ENCODE measurements at regions not wholly inside any gene's neighbourhood (a gene's known extent, or its start where the extent isn't known, plus 50 kb on each side); places are given as distances from the start of the nearest gene placed in this dataset.

GRCh38 chr1:29395736-29396437 lies 159.6 kb downstream of the PTPRU start:
- Histone ChIP-seq H3K4me1 (ENCODE audit: control insufficient read depth, insufficient read depth, low read length) (no peaks in the 10 kb centered on the region), H3K4me3 (ENCODE audit: low read length) (no peak overlapping the region), H3K27me3 (ENCODE audit: control insufficient read depth, insufficient read depth, low read length) (no peaks in the 10 kb centered on the region), H3K36me3 (ENCODE audit: control insufficient read depth, insufficient read depth, low read length) (no peaks in the 10 kb centered on the region), H3K27ac (ENCODE audit: low read depth, low read length) (no peak overlapping the region), H3K9ac (ENCODE audit: low read length) (no peak overlapping the region)

- H3K4me3 ChIP-seq (ENCODE audit: low read length), result no peak overlapping the region
- H3K27me3 ChIP-seq (ENCODE audit: control insufficient read depth, insufficient read depth, low read length), result no peaks in the 10 kb centered on the region
- no peaks in the 10 kb centered on the region for H3K36me3 ChIP-seq (ENCODE audit: control insufficient read depth, insufficient read depth, low read length)
- H3K27ac ChIP-seq (ENCODE audit: low read depth, low read length), result no peak overlapping the region
- no peaks in the 10 kb centered on the region for H3K4me1 ChIP-seq (ENCODE audit: control insufficient read depth, insufficient read depth, low read length)
- no peak overlapping the region for H3K9ac ChIP-seq (ENCODE audit: low read length)
Observed at GRCh38 chr1:29394521-29395225, 158.4 kb downstream of the PTPRU start.

- Histone ChIP-seq H3K27me3 (ENCODE audit: control insufficient read depth, insufficient read depth, low read length) (no peaks in the 10 kb centered on the region), H3K36me3 (ENCODE audit: control insufficient read depth, insufficient read depth, low read length) (no peaks in the 10 kb centered on the region), H3K9ac (ENCODE audit: low read length) (no peak overlapping the region), H3K4me1 (ENCODE audit: control insufficient read depth, insufficient read depth, low read length) (no peaks in the 10 kb centered on the region), H3K4me3 (ENCODE audit: low read length) (no peak overlapping the region), H3K27ac (ENCODE audit: low read depth, low read length) (no peak overlapping the region)
Observed at GRCh38 chr1:29393451-29393826, 157.1 kb downstream of the PTPRU start.

GRCh38 chr1:29392486-29393450 lies 156.4 kb downstream of the PTPRU start:
- no peaks in the 10 kb centered on the region for H3K27me3 ChIP-seq (ENCODE audit: control insufficient read depth, insufficient read depth, low read length)
- no peaks in the 10 kb centered on the region for H3K4me1 ChIP-seq (ENCODE audit: control insufficient read depth, insufficient read depth, low read length)
- no peak overlapping the region for H3K27ac ChIP-seq (ENCODE audit: low read depth, low read length)
- H3K4me3 ChIP-seq (ENCODE audit: low read length), result no peak overlapping the region
- H3K36me3 ChIP-seq (ENCODE audit: control insufficient read depth, insufficient read depth, low read length), result no peaks in the 10 kb centered on the region
- H3K9ac ChIP-seq (ENCODE audit: low read length), result no peak overlapping the region

GRCh38 chr1:29392036-29392435 lies 155.7 kb downstream of the PTPRU start:
- H3K36me3 ChIP-seq (ENCODE audit: control insufficient read depth, insufficient read depth, low read length), result no peaks in the 10 kb centered on the region
- H3K4me1 ChIP-seq (ENCODE audit: control insufficient read depth, insufficient read depth, low read length), result no peaks in the 10 kb centered on the region
- no peaks in the 10 kb centered on the region for H3K27me3 ChIP-seq (ENCODE audit: control insufficient read depth, insufficient read depth, low read length)
- no peak overlapping the region for H3K9ac ChIP-seq (ENCODE audit: low read length)
- H3K4me3 ChIP-seq (ENCODE audit: low read length), result no peak overlapping the region
- H3K27ac ChIP-seq (ENCODE audit: low read depth, low read length), result no peak overlapping the region

- no peaks in the 10 kb centered on the region for H3K36me3 ChIP-seq (ENCODE audit: control insufficient read depth, insufficient read depth, low read length)
- H3K4me3 ChIP-seq (ENCODE audit: low read length), result no peak overlapping the region
- no peaks in the 10 kb centered on the region for H3K27me3 ChIP-seq (ENCODE audit: control insufficient read depth, insufficient read depth, low read length)
Observed at GRCh38 chr1:29391362-29391880, 155.1 kb downstream of the PTPRU start.

GRCh38 chr1:29390491-29391361 lies 154.4 kb downstream of the PTPRU start:
- Histone ChIP-seq H3K4me3 (ENCODE audit: low read length) (no peak overlapping the region), H3K9ac (ENCODE audit: low read length) (no peak overlapping the region), H3K4me1 (ENCODE audit: control insufficient read depth, insufficient read depth, low read length) (no peaks in the 10 kb centered on the region), H3K36me3 (ENCODE audit: control insufficient read depth, insufficient read depth, low read length) (no peaks in the 10 kb centered on the region), H3K27me3 (ENCODE audit: control insufficient read depth, insufficient read depth, low read length) (no peaks in the 10 kb centered on the region), H3K27ac (ENCODE audit: low read depth, low read length) (no peak overlapping the region)

More at GRCh38 chr1:29391362-29391880, 155.1 kb downstream of the PTPRU start:
- Histone ChIP-seq H3K4me1 (ENCODE audit: control insufficient read depth, insufficient read depth, low read length) (no peaks in the 10 kb centered on the region), H3K27ac (ENCODE audit: low read depth, low read length) (no peak overlapping the region), H3K9ac (ENCODE audit: low read length) (no peak overlapping the region)

- Histone ChIP-seq H3K36me3 (ENCODE audit: control insufficient read depth, insufficient read depth, low read length) (no peaks in the 10 kb centered on the region), H3K27me3 (ENCODE audit: control insufficient read depth, insufficient read depth, low read length) (no peaks in the 10 kb centered on the region), H3K4me3 (ENCODE audit: low read length) (no peak overlapping the region), H3K4me1 (ENCODE audit: control insufficient read depth, insufficient read depth, low read length) (no peaks in the 10 kb centered on the region), H3K27ac (ENCODE audit: low read depth, low read length) (no peak overlapping the region), H3K9ac (ENCODE audit: low read length) (no peak overlapping the region)
Observed at GRCh38 chr1:29390075-29390474, 153.8 kb downstream of the PTPRU start.

GRCh38 chr1:29389533-29390041 lies 153.3 kb downstream of the PTPRU start:
- Histone ChIP-seq H3K36me3 (ENCODE audit: control insufficient read depth, insufficient read depth, low read length) (no peaks in the 10 kb centered on the region), H3K27me3 (ENCODE audit: control insufficient read depth, insufficient read depth, low read length) (no peaks in the 10 kb centered on the region), H3K4me1 (ENCODE audit: control insufficient read depth, insufficient read depth, low read length) (no peaks in the 10 kb centered on the region), H3K4me3 (ENCODE audit: low read length) (no peak overlapping the region), H3K27ac (ENCODE audit: low read depth, low read length) (no peak overlapping the region), H3K9ac (ENCODE audit: low read length) (no peak overlapping the region)

GRCh38 chr1:29388884-29389283 lies 152.6 kb downstream of the PTPRU start:
- Histone ChIP-seq H3K27me3 (ENCODE audit: control insufficient read depth, insufficient read depth, low read length) (peaks cover 3% of the 10 kb centered on the region), H3K27ac (ENCODE audit: low read depth, low read length) (no peak overlapping the region), H3K4me1 (ENCODE audit: control insufficient read depth, insufficient read depth, low read length) (no peaks in the 10 kb centered on the region), H3K9ac (ENCODE audit: low read length) (no peak overlapping the region), H3K36me3 (ENCODE audit: control insufficient read depth, insufficient read depth, low read length) (no peaks in the 10 kb centered on the region), H3K4me3 (ENCODE audit: low read length) (no peak overlapping the region)

GRCh38 chr1:29388170-29388569 lies 151.8 kb downstream of the PTPRU start:
- H3K4me3 ChIP-seq (ENCODE audit: low read length), result no peak overlapping the region
- no peak overlapping the region for H3K27ac ChIP-seq (ENCODE audit: low read depth, low read length)
- peaks cover 3% of the 10 kb centered on the region for H3K27me3 ChIP-seq (ENCODE audit: control insufficient read depth, insufficient read depth, low read length)
- H3K36me3 ChIP-seq (ENCODE audit: control insufficient read depth, insufficient read depth, low read length), result no peaks in the 10 kb centered on the region
- H3K4me1 ChIP-seq (ENCODE audit: control insufficient read depth, insufficient read depth, low read length), result no peaks in the 10 kb centered on the region
- H3K9ac ChIP-seq (ENCODE audit: low read length), result no peak overlapping the region
